ENCODE measurements at regions not wholly inside any gene's neighbourhood (a gene's known extent, or its start where the extent isn't known, plus 50 kb on each side); places are given as distances from the start of the nearest gene placed in this dataset.

- TF ChIP-seq CTCF (IDR thresholded peaks at IDR 0.05) = no peak
- TF ChIP-seq POLR2A (IDR thresholded peaks at IDR 0.05) = no peak
- TF ChIP-seq EP300 (IDR thresholded peaks at IDR 0.05) = no peak
Measured at GRCh38 chr16:54211203-54211602, 75.4 kb downstream of the IRX3 start.

Data from tibial nerve (tissue), 4 donors.